Suprapubic skin (tissue), 4 donors: ENCODE measurements at regions not wholly inside any gene's neighbourhood (a gene's known extent, or its start where the extent isn't known, plus 50 kb on each side); places are given as distances from the start of the nearest gene placed in this dataset.

Source experiments
- DNase-seq, 2 donors: peaks; one replicate each; pipeline ENCODE4 v3.0.0-alpha.2; 2019; ENCODE audit warnings: low spot score in 2 of 2
- H3K27ac ChIP-seq: fragments of 200-600 bp; sonication (generic); one replicate; pipeline ENCODE4 v1.5.1; 2019
- H3K27me3 ChIP-seq: fragments of 200-600 bp; sonication (generic); one replicate; pipeline ENCODE4 v1.5.1; 2019
- H3K36me3 ChIP-seq: fragments of 200-600 bp; sonication (generic); one replicate; pipeline ENCODE4 v1.5.1; 2019
- H3K4me1 ChIP-seq: fragments of 200-600 bp; sonication (generic); one replicate; pipeline ENCODE4 v1.5.1; 2019
- H3K4me3 ChIP-seq: fragments of 200-600 bp; sonication (generic); one replicate; pipeline ENCODE4 v1.5.1; 2019; ENCODE audit warnings: mild to moderate bottlenecking
- H3K9me3 ChIP-seq: fragments of 200-600 bp; sonication (generic); one replicate; pipeline ENCODE4 v1.5.1; 2019
- EP300 ChIP-seq: sonication (generic); formaldehyde crosslinking; IDR thresholded peaks from one replicate; pipeline ENCODE4 v1.6.1; 2017; ENCODE audit warnings: antibody characterized with exemption
- POLR2A ChIP-seq, 2 donors: fragments of 450-650 bp; IDR thresholded peaks; one replicate each; pipeline ENCODE4 v1.6.1; 2017; ENCODE audit warnings: antibody characterized with exemption in 2 of 2, mild to moderate bottlenecking in 2 of 2, moderate library complexity in 2 of 2
- POLR2AphosphoS5 ChIP-seq, 3 donors: sonication (generic); formaldehyde crosslinking; IDR thresholded peaks; one replicate each; pipeline ENCODE4 v1.6.1; 2017; ENCODE audit warnings: antibody characterized with exemption in 3 of 3
- WGBS: methylation state at CpG from one replicate; pipeline ENCODE4 v1.1.5; 2018; 5-methylcytosine and 5-hydroxymethylcytosine counted together
- TF ChIP-seq, protein P1 (sequence below), 2 donors: fragments of 200-600 bp in 1 of 2; fragments of 450-650 bp in 1 of 2; sonication (generic) in 1 of 2; IDR thresholded peaks; one replicate each; pipeline ENCODE4 v1.5.1; 2016 to 2019; ENCODE audit warnings: antibody characterized with exemption in 2 of 2, mild to moderate bottlenecking in 1 of 2, moderate library complexity in 1 of 2

DNA sequence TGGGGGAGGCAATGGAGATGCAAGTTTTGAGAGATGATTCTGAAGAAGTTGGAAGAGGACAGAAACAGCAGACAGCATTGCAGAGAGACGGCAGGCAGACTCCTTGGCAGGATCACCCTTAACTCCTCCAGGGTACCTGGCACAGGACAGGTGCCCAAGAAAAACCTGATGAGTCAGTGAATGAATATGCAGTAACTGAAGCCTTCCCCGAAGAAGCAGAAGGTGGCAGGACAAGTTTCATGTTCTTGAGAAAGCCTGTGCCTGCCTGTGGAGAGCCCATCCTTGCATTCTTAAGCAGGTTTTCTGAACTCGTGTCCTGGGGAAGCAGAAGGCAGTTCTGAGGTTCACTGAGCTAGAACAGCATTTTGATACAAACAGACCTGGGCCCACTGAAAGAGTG, 79.6 kb upstream of the SASH1 start:
- WGBS = 45% methylated on average over 3 of the region's 3 CpGs
- H3K4me1 ChIP-seq = peaks cover 32% of the 10 kb centered on the region
- H3K36me3 ChIP-seq = no peaks in the 10 kb centered on the region
- H3K9me3 ChIP-seq = no peaks in the 10 kb centered on the region
- TF ChIP-seq EP300 (no peak), POLR2A (IDR thresholded peaks at IDR 0.05) (no peak), POLR2AphosphoS5 (IDR thresholded peaks at IDR 0.05) (peak in 1 of 3 donors; percentile 57)
- no peak overlapping the region for H3K4me3 ChIP-seq
- H3K27ac ChIP-seq = peak overlapping the region; percentile 49
- H3K27me3 ChIP-seq = no peaks in the 10 kb centered on the region
- no peak for DNase-seq

DNA sequence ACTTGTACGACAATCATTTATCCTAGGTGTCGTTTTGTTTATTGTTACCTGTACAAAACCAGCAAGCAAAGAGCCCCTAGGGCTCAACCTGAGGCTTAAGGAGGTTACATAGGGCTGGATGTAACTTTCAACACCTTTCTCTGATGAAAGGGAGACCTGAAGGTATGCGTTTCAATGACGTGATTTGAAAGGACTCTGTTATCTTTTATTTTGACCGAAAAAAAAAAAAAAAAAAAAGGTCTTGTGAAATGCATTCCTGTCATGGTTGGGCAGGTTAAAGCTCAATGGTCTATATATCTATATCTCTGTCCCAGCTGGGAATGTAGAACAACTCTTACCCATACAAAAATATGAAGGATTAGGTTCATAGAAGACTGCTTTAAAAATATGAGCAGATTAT, 78.7 kb upstream of the SASH1 start:
- H3K4me3 ChIP-seq = no peak overlapping the region
- H3K9me3 ChIP-seq = no peaks in the 10 kb centered on the region
- H3K36me3 ChIP-seq = no peaks in the 10 kb centered on the region
- no peak for DNase-seq
- H3K4me1 ChIP-seq = peaks cover 36% of the 10 kb centered on the region
- H3K27me3 ChIP-seq = no peaks in the 10 kb centered on the region
- peak overlapping the region; percentile 49 for H3K27ac ChIP-seq
- WGBS = 60% methylated on average over 5 of the region's 5 CpGs
- TF ChIP-seq POLR2AphosphoS5 (IDR thresholded peaks at IDR 0.05) (no peak), POLR2A (IDR thresholded peaks at IDR 0.05) (no peak), EP300 (no peak)
- TF ChIP-seq, protein P1, sequence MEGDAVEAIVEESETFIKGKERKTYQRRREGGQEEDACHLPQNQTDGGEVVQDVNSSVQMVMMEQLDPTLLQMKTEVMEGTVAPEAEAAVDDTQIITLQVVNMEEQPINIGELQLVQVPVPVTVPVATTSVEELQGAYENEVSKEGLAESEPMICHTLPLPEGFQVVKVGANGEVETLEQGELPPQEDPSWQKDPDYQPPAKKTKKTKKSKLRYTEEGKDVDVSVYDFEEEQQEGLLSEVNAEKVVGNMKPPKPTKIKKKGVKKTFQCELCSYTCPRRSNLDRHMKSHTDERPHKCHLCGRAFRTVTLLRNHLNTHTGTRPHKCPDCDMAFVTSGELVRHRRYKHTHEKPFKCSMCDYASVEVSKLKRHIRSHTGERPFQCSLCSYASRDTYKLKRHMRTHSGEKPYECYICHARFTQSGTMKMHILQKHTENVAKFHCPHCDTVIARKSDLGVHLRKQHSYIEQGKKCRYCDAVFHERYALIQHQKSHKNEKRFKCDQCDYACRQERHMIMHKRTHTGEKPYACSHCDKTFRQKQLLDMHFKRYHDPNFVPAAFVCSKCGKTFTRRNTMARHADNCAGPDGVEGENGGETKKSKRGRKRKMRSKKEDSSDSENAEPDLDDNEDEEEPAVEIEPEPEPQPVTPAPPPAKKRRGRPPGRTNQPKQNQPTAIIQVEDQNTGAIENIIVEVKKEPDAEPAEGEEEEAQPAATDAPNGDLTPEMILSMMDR (IDR thresholded peaks at IDR 0.05) = no peak

DNA sequence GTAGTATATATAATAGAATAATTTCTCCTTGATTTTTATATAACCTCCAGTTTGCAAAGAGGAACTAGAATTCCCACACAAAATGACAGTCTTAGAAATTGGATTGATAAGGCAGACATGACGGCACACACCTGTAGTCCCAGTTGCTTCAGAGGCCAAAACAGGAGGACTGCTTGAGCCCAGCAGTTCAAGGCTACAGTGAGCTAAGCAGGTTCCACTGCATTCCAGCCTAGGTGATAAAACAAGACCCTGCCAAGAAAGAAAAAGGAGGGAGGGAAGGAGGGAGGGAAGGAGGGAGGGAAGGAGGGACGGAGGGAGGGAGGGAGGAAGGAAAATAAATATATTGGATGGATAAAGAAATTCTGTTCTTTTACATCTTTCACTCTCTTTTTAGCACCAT, 77.6 kb upstream of the SASH1 start:
- no peaks in the 10 kb centered on the region for H3K27me3 ChIP-seq
- no peak for DNase-seq

DNA sequence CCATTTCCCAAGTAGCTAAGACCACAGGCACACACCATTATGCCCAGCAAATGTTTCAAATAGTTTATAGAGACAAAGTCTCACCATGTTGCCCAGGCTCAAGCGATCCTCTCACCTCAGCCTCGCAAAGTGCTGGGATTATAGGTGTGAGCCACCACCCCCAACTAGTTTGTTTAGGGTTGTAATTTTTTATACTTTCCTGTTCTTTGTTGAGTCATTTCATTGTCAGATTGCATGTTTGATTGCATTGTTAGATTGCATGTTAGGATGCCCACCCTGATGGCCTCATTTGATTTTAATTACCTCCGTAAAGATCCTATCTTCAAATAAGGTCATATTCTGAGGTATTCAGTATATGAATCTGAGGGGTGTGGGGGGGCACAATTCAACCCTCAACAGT, 73.3 kb upstream of the SASH1 start:
- H3K9me3 ChIP-seq = no peaks in the 10 kb centered on the region
- TF ChIP-seq POLR2A (IDR thresholded peaks at IDR 0.05) (no peak), EP300 (no peak), POLR2AphosphoS5 (IDR thresholded peaks at IDR 0.05) (no peak)
- TF ChIP-seq, protein P1 (IDR thresholded peaks at IDR 0.05) = no peak
- WGBS = 84% methylated on average over 3 of the region's 3 CpGs

More for the DNA sequence above, 77.6 kb upstream of the SASH1 start:
- H3K27ac ChIP-seq = no peak overlapping the region
- 46% methylated on average over 2 of the region's 2 CpGs for WGBS
- no peak overlapping the region for H3K4me3 ChIP-seq
- no peaks in the 10 kb centered on the region for H3K36me3 ChIP-seq
- TF ChIP-seq POLR2A (IDR thresholded peaks at IDR 0.05) (no peak), EP300 (no peak), POLR2AphosphoS5 (IDR thresholded peaks at IDR 0.05) (no peak)
- TF ChIP-seq, protein P1 (IDR thresholded peaks at IDR 0.05) = no peak
- peaks cover 36% of the 10 kb centered on the region for H3K4me1 ChIP-seq
- no peaks in the 10 kb centered on the region for H3K9me3 ChIP-seq

DNA sequence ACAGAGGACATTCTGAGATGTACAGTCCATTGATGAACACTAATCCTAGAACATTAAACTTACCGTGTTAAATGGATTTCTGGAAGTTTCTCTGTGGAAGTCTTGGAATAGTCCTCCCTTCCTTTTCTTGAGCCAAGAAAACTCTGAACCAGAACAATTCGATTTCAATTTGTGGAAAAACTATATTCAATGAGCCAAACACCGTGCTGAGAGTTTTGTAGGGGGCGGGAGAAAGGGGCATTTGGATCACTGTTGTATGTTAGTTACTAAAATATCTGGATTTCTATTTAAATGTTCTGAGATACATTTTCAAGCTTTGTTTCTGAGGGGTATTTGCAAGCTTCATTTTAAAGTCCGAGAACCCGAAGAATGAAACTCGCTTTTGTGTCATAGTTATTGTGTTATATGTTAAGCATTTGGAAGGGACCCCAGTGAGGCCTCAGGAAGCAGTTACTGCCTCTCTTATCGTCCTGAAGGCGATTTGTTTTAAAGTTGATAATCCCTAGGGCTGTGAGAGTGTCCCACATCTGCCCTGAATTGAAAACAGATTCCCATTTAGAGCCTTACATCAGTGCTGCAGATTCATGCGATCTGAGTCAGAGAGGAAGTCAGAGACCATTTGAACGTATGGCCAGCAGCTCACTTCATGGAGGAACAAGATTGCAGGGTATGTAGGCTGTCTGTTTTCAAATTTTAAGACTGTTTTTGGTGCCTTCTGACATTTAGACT, 70.8 kb upstream of the SASH1 start:
- H3K9me3 ChIP-seq = no peaks in the 10 kb centered on the region
- no peak overlapping the region for H3K4me3 ChIP-seq
- no peak for DNase-seq
- no peaks in the 10 kb centered on the region for H3K27me3 ChIP-seq
- TF ChIP-seq POLR2A (IDR thresholded peaks at IDR 0.05) = no peak
- no peak for TF ChIP-seq POLR2AphosphoS5 (IDR thresholded peaks at IDR 0.05)
- no peak for TF ChIP-seq EP300
- TF ChIP-seq, protein P1 (IDR thresholded peaks at IDR 0.05) = no peak
- no peaks in the 10 kb centered on the region for H3K36me3 ChIP-seq
- H3K4me1 ChIP-seq = peaks cover 10% of the 10 kb centered on the region
- WGBS = 61% methylated on average over 11 of the region's 11 CpGs
- no peak overlapping the region for H3K27ac ChIP-seq

More for the DNA sequence above, 73.3 kb upstream of the SASH1 start:
- Histone ChIP-seq H3K27ac (no peak overlapping the region), H3K36me3 (no peaks in the 10 kb centered on the region), H3K27me3 (no peaks in the 10 kb centered on the region), H3K4me1 (peaks cover 16% of the 10 kb centered on the region), H3K4me3 (no peak overlapping the region)
- DNase-seq = no peak
